ENCODE measurements at regions not wholly inside any gene's neighbourhood (a gene's known extent, or its start where the extent isn't known, plus 50 kb on each side); places are given as distances from the start of the nearest gene placed in this dataset.
A peak's percentile ranks its signal among the peaks of the same experiment; 100 is the strongest.

DNA sequence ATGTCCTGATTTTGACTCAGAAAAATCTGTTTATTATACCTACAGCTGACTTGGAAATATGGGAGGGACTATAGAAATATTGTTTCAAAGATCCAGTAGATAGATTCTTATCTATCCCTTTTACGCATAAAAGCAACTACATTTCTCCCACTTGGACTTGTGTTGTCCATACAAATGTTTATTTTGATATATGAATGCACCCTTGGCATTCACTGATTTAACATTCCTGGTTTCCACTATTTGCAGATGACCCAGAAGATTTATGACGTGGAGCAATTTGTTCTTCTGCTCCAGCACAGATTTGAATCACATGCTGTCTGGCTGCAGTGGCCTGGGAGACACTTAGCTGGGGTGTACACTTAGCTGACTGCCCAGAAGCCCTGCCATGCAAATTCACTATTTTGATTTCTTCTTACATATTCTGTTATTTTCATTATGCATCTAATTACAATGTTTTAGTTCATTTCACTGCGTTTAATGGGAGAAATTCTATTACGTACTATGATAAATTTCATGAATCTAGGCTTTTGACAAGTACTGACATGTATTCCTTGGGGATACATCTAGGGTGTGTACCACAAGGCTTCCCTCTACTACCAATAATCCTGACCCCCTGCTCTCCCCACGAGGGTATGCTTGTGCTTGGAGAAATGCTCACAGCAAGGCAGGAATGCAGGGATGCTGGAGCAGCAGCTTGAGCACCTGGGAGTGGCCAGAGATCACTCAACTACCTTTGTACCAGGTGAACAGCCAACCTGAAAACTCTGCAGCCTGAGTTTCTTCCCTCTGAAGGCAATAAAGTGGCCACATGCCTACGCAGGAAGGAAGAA, 223.6 kb upstream of the TBL1XR1 start:
- H3K4me3 ChIP-seq (ENCODE audit: low read depth, low read length), result no peak overlapping the region
- peak; percentile 63 for DNase-seq (ENCODE audit: low read depth)
- TF ChIP-seq, protein P1, sequence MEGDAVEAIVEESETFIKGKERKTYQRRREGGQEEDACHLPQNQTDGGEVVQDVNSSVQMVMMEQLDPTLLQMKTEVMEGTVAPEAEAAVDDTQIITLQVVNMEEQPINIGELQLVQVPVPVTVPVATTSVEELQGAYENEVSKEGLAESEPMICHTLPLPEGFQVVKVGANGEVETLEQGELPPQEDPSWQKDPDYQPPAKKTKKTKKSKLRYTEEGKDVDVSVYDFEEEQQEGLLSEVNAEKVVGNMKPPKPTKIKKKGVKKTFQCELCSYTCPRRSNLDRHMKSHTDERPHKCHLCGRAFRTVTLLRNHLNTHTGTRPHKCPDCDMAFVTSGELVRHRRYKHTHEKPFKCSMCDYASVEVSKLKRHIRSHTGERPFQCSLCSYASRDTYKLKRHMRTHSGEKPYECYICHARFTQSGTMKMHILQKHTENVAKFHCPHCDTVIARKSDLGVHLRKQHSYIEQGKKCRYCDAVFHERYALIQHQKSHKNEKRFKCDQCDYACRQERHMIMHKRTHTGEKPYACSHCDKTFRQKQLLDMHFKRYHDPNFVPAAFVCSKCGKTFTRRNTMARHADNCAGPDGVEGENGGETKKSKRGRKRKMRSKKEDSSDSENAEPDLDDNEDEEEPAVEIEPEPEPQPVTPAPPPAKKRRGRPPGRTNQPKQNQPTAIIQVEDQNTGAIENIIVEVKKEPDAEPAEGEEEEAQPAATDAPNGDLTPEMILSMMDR (conservative IDR thresholded peaks at IDR 0.05; ENCODE audit: low read depth, low read length), result no peak

DNA sequence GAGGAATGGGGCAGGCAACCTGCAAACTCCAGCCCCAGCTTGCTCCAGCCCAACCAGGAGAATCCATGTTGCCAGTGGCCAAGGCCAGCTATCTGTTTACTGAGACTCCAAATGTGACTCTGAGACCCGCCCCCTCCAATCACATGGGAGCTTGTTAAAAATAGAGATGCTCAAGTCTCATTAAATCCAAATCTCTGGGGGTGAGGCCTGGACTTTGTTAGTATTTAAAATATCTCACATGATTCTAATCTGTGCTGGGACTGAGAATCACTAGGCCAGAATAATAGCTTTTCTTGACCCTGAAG, 224.2 kb upstream of the TBL1XR1 start:
- DNase-seq (ENCODE audit: low read depth), result no peak
- TF ChIP-seq, protein P1 (conservative IDR thresholded peaks at IDR 0.05; ENCODE audit: low read depth, low read length), result no peak
- no peak overlapping the region for H3K4me3 ChIP-seq (ENCODE audit: low read depth, low read length)

DNA sequence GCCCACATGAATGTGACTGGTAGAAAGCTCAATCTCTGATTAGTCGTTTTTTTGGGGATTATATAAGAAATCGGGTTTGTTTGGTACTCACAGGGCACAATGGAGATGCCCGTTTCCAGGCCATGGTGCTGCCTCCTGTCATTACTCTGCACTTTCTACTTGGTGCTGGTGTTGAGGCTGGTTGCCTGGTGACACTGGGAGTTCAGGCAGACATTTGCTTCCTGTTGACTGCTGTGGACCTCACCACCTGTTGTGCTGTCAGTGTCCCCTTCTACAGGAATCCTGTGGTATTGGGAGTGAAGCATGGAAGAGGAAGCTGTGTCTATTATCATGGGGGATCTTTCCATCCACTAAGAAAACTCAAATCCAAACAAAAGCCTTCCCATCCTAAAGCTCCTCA, 227.2 kb upstream of the TBL1XR1 start:
- TF ChIP-seq, protein P1 (conservative IDR thresholded peaks at IDR 0.05; ENCODE audit: low read depth, low read length), result no peak
- DNase-seq (ENCODE audit: low read depth), result no peak
- no peak overlapping the region for H3K4me3 ChIP-seq (ENCODE audit: low read depth, low read length)

DNA sequence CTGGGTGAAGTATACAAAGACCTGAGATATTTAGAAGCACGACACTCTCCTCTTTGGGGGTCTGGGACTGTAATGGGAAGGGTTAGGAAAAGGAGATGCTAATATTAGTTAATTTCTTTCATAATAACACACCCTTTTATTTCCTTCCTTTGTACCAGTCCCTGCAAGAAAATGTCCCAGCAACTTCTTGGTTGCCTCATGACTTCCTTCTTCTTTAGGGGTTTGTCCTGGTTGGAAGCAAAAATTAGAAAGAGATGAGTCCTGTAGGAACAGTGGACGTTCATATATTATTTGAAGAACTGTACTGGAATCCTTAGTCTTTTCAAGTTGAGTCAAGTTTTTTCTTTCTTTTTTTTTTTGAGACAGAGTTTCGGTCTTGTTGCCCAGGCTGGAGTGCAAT, 227.8 kb upstream of the TBL1XR1 start:
- H3K4me3 ChIP-seq (ENCODE audit: low read depth, low read length), result no peak overlapping the region
- DNase-seq (ENCODE audit: low read depth), result no peak
- TF ChIP-seq, protein P1 (conservative IDR thresholded peaks at IDR 0.05; ENCODE audit: low read depth, low read length), result no peak

DNA sequence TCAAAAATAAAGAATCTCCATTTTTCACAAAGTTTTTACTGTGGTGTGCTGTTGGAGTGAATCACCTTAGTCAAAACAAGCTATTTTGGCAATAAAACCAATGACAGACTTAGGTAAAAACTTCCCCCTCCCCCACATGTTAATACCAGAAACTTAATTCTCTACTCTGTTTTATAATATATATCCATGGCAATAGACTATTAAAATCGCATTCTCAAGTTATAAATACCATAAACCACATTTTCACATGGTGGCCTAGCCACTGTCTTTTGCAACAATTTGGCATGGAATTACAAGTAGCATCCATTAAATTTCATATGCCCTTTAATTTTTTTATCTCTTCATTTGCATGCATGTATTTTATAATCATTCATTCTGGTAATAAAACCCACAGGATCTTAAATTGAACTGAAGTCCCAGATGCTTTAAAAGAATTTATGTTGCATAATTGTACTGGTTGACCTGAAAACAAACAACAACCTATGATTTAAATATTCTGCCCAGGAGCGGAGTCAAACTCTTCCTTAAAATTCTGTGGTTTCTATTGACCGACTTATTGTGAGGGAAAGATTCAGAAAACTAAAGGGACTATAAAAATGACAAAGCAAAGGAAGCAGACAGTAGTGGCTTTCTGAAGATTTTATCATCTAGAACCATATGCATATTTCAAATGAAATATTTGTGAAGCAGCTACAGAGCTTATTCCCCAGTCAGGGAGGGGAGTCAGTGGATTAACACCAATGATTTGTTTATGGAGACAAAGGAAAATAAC, 229.0 kb upstream of the TBL1XR1 start:
- no peak for DNase-seq (ENCODE audit: low read depth)
- TF ChIP-seq, protein P1 (conservative IDR thresholded peaks at IDR 0.05; ENCODE audit: low read depth, low read length), result no peak
- no peak overlapping the region for H3K4me3 ChIP-seq (ENCODE audit: low read depth, low read length)

DNA sequence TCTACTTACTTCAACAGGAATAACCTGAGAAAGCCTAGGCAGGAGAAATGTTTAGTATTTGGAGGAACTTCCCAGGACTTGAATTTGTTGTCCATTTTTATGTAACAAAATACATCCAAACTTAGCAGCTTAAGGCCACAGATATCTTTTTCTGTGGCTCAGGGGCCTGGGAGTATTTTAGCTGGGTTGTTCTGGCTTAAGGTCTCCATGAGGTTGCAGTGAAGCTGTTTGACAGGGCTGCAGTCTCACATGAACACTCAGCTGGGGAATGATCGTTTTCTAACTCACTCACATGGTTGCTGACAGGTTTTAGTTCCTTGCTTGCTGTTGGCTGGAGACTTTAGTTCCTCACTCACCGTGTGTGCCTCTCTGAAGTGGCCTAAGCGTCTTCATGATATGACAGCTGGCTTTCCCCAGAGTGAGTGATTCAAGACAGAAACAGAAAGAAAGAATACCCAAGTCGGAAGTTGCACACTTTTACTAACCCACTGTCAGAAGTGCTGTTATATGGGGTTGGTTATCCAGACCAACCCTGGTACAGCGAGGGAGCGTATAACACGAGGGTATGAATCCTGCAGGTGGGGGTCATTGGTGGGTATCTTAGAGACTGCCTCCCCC, 229.7 kb upstream of the TBL1XR1 start:
- H3K4me3 ChIP-seq (ENCODE audit: low read depth, low read length), result no peak overlapping the region
- DNase-seq (ENCODE audit: low read depth), result no peak
- TF ChIP-seq, protein P1 (conservative IDR thresholded peaks at IDR 0.05; ENCODE audit: low read depth, low read length), result no peak

All from choroid plexus epithelial cell (primary cell).